BLaER1 treated with 17β-estradiol and CSF1 and Interleukin-3, amounts not matched to agents 10 nM and 100 nM (cell line): ENCODE measurements at regions not wholly inside any gene's neighbourhood (a gene's known extent, or its start where the extent isn't known, plus 50 kb on each side); places are given as distances from the start of the nearest gene placed in this dataset.
"Not testable (repeated sequence)": the region's sequence is repeated elsewhere in the genome, so short reads cannot be mapped to it uniquely, and the experiment has no call there.

Experiments
- H3K27ac ChIP-seq, 11 experiments: shearing (Covaris generic); formaldehyde crosslinking; 2 replicates each; pipeline ENCODE4 v1.8.1; 2022
- H3K27me3 ChIP-seq, 11 experiments: shearing (Covaris generic); formaldehyde crosslinking; 2 replicates each; pipeline ENCODE4 v1.8.1; 2022
- H3K36me3 ChIP-seq, 11 experiments: shearing (Covaris generic); formaldehyde crosslinking; 2 replicates each; pipeline ENCODE4 v1.8.1; 2022
- H3K4me1 ChIP-seq, 10 experiments: shearing (Covaris generic); formaldehyde crosslinking; 2 replicates each; pipeline ENCODE4 v1.8.1; 2022
- H3K4me2 ChIP-seq, 11 experiments: shearing (Covaris generic); formaldehyde crosslinking; 2 replicates each; pipeline ENCODE4 v1.8.1; 2022
- H3K4me3 ChIP-seq, 10 experiments: shearing (Covaris generic); formaldehyde crosslinking; 2 replicates each; pipeline ENCODE4 v1.8.1; 2022
- H3K9ac ChIP-seq, 11 experiments: shearing (Covaris generic); formaldehyde crosslinking; 2 replicates each; pipeline ENCODE4 v1.8.1; 2022
- H3K9me3 ChIP-seq, 11 experiments: shearing (Covaris generic); formaldehyde crosslinking; replicated peaks in 1 of 11; 2 replicates each; pipeline ENCODE4 v1.8.1; 2022
- H4K20me1 ChIP-seq, 11 experiments: shearing (Covaris generic); formaldehyde crosslinking; 2 replicates each; pipeline ENCODE4 v1.8.1; 2022
- Cebpa-rat ChIP-seq, 11 experiments: shearing (Covaris generic); IDR thresholded peaks; 2 replicates each; pipeline ENCODE4 v1.8.1; 2022

DNA sequence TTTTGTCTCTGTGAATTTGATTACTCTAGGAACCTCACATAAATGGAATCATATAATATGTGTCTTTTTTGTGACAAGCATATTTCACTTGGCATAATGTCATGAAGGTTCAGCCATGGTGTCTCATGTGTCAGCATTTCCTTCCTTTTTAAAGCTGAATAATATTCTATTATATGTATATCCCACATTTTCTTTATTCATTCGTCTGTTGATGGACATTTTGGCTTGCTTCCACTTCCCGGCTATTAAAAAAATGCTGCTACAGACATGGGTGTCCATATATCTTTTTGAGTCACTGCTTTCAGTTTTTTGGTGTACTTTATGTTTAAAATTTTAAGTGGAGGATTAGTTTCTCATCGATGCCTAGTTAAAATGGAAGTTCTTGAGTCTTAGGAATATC lies 59.8 kb upstream of the C5orf63 start:
- no peak for TF ChIP-seq Cebpa-rat (IDR thresholded peaks at IDR 0.05)
- Histone ChIP-seq H3K4me2 (no peak overlapping the region), H3K4me1 (peaks cover 0 to 9% (median 7%) of the 10 kb centered on the region in 10 experiments; a peak in 16 of 20 replicates), H3K27me3 (no peaks in the 10 kb centered on the region), H3K9ac (no peak overlapping the region), H3K36me3 (no peaks in the 10 kb centered on the region), H3K4me3 (no peak overlapping the region), H4K20me1 (no peaks in the 10 kb centered on the region), H3K9me3 (no peaks in the 10 kb centered on the region), H3K27ac (no peak overlapping the region)

- Histone ChIP-seq H3K4me1 (no peaks in the 10 kb centered on the region), H3K4me2 (no peak overlapping the region), H4K20me1 (no peaks in the 10 kb centered on the region), H3K27me3 (no peaks in the 10 kb centered on the region), H3K4me3 (no peak overlapping the region), H3K9ac (no peak overlapping the region), H3K36me3 (no peaks in the 10 kb centered on the region), H3K27ac (no peak overlapping the region), H3K9me3 (peaks cover 0 to 16% (median 10%) of the 10 kb centered on the region in 11 experiments; a peak in 12 of 22 replicates)
- TF ChIP-seq Cebpa-rat (IDR thresholded peaks at IDR 0.05) = no peak
Observed at GRCh38 chr5:127136908-127137307, 63.6 kb upstream of the C5orf63 start.

GRCh38 chr5:127143722-127144121 lies 70.4 kb upstream of the C5orf63 start:
- no peak overlapping the region for H3K27ac ChIP-seq
- no peaks in the 10 kb centered on the region for H4K20me1 ChIP-seq
- no peak overlapping the region for H3K4me3 ChIP-seq
- H3K4me1 ChIP-seq = no peaks in the 10 kb centered on the region
- no peak for TF ChIP-seq Cebpa-rat (IDR thresholded peaks at IDR 0.05)
- no peak overlapping the region for H3K9ac ChIP-seq
- no peak overlapping the region for H3K4me2 ChIP-seq
- no peaks in the 10 kb centered on the region for H3K36me3 ChIP-seq
- peaks cover 8 to 28% (median 18%) of the 10 kb centered on the region in 11 experiments; a peak in 16 of 22 replicates for H3K9me3 ChIP-seq
- H3K27me3 ChIP-seq = no peaks in the 10 kb centered on the region

DNA sequence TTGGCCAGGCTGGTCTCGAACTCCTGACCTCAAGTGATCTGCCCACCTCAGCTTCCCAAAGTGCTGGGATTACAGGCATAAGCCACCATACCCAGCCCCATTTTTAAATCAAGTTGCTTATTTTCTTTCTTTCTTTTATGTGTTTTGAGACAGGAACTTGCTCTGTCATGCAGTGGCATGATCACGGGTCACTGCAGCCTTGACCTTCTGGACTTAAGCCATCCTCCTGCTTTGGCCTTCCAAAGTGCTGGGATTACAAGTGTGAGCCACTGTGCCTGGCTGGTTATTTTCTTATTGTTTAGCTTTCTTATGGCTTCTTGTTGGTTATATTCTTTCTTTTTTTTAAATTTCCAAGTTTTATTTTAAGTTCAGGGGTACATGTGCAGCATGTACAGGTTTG lies 79.7 kb upstream of the C5orf63 start:
- no peak overlapping the region for H3K9ac ChIP-seq
- H4K20me1 ChIP-seq = no peaks in the 10 kb centered on the region

GRCh38 chr5:127153521-127153920 lies 80.2 kb upstream of the C5orf63 start:
- no peaks in the 10 kb centered on the region for H3K27me3 ChIP-seq
- TF ChIP-seq Cebpa-rat (IDR thresholded peaks at IDR 0.05) = no peak
- peaks cover 19 to 30% (median 23%) of the 10 kb centered on the region in 11 experiments for H3K9me3 ChIP-seq
- H3K27ac ChIP-seq = no peak overlapping the region
- no peak overlapping the region for H3K4me3 ChIP-seq
- no peaks in the 10 kb centered on the region for H3K4me1 ChIP-seq
- no peak overlapping the region for H3K9ac ChIP-seq
- H3K4me2 ChIP-seq = no peak overlapping the region
- H3K36me3 ChIP-seq = no peaks in the 10 kb centered on the region
- no peaks in the 10 kb centered on the region for H4K20me1 ChIP-seq

More for the DNA sequence above, 79.7 kb upstream of the C5orf63 start:
- H3K4me1 ChIP-seq = no peaks in the 10 kb centered on the region
- no peak overlapping the region for H3K4me3 ChIP-seq
- H3K27ac ChIP-seq = no peak overlapping the region
- no peak overlapping the region for H3K4me2 ChIP-seq
- TF ChIP-seq Cebpa-rat (IDR thresholded peaks at IDR 0.05) = no peak
- H3K9me3 ChIP-seq = peaks cover 15 to 25% (median 18%) of the 10 kb centered on the region in 11 experiments
- H3K36me3 ChIP-seq = no peaks in the 10 kb centered on the region
- no peaks in the 10 kb centered on the region for H3K27me3 ChIP-seq

DNA sequence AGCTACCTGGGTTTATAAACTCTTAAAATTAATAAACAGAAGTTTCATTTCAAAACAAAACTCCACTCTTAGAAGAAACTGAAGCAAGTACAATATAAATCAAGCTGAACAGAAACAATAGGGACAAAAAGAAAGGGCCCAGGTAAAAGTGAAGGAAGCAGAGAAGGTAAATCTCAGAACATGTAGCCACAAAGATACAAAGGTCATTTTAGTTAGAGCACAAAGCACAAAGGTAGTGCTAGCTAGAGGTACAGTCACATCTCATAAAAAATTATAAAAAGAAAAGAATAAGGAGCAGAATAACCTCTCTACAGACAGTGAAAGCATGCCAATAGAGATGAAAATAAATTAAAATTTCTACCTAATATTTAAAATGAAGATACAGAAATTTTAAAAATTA lies 90.4 kb upstream of the C5orf63 start:
- no peak for TF ChIP-seq Cebpa-rat (IDR thresholded peaks at IDR 0.05)
- Histone ChIP-seq H3K4me2 (no peak overlapping the region), H3K36me3 (no peaks in the 10 kb centered on the region)

DNA sequence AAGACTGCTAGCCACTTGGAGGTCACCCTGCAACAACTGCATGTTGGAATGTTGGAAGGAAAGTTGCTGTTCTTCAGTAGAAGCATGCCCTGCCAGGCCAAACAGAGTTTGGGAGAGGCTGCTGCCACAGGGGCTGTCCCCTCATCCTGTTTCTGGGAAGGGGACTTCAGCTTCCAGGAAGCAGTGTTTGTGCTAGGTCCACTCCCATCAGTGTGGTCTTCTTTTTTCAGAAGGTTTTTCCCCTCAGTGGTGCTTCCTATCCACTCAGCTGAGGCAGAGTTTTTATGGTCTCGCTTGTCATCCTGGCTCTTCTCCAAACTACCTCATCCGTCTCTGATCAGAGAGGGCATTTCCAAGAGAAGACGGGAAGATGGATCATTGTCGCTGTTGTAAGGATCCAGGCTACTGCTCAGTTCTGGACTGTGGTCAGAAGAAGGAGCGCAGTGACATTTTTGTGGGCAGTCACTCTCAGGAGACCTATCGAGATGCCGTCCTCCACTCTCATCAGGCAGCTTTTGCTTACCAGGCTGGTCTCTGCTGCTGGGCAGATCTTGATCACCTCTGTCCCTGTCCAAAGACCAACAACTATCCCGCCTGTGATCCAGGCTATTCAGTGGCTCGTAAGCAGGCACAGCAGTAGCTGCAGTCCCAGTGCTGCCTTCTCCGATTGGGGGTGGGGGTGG lies 97.8 kb upstream of the C5orf63 start:
- H3K36me3 ChIP-seq = no peaks in the 10 kb centered on the region
- no peaks in the 10 kb centered on the region for H3K27me3 ChIP-seq

More for the DNA sequence above, 90.4 kb upstream of the C5orf63 start:
- H3K9ac ChIP-seq = no peak overlapping the region
- no peaks in the 10 kb centered on the region for H3K27me3 ChIP-seq
- H4K20me1 ChIP-seq = no peaks in the 10 kb centered on the region
- H3K9me3 ChIP-seq = peaks cover 8 to 21% (median 17%) of the 10 kb centered on the region in 11 experiments; a peak in 21 of 22 replicates
- H3K27ac ChIP-seq = no peak overlapping the region
- no peak overlapping the region for H3K4me3 ChIP-seq
- no peaks in the 10 kb centered on the region for H3K4me1 ChIP-seq

GRCh38 chr5:127176769-127177168 lies 103.5 kb upstream of the C5orf63 start:
- peaks cover 5 to 18% (median 9%) of the 10 kb centered on the region in 11 experiments; a peak in 19 of 22 replicates for H3K9me3 ChIP-seq
- no peak overlapping the region for H3K4me3 ChIP-seq
- H3K27ac ChIP-seq = no peak overlapping the region
- H3K27me3 ChIP-seq = no peaks in the 10 kb centered on the region
- no peaks in the 10 kb centered on the region for H4K20me1 ChIP-seq
- no peak for TF ChIP-seq Cebpa-rat (IDR thresholded peaks at IDR 0.05)
- H3K36me3 ChIP-seq = no peaks in the 10 kb centered on the region
- no peak overlapping the region for H3K9ac ChIP-seq
- no peaks in the 10 kb centered on the region for H3K4me1 ChIP-seq
- H3K4me2 ChIP-seq = no peak overlapping the region

More for the DNA sequence above, 97.8 kb upstream of the C5orf63 start:
- no peak overlapping the region for H3K4me3 ChIP-seq
- no peak overlapping the region for H3K27ac ChIP-seq
- no peak overlapping the region for H3K4me2 ChIP-seq
- no peak overlapping the region for H3K9ac ChIP-seq
- TF ChIP-seq Cebpa-rat (IDR thresholded peaks at IDR 0.05) = no peak
- H3K4me1 ChIP-seq = no peaks in the 10 kb centered on the region
- peaks cover 5 to 18% (median 9%) of the 10 kb centered on the region in 11 experiments; a peak in 19 of 22 replicates for H3K9me3 ChIP-seq
- no peaks in the 10 kb centered on the region for H4K20me1 ChIP-seq

GRCh38 chr5:127182631-127183030 lies 108.0 kb upstream of the MEGF10 start:
- not testable (repeated sequence) for H3K9ac ChIP-seq, H3K9me3 ChIP-seq, H3K27me3 ChIP-seq

DNA sequence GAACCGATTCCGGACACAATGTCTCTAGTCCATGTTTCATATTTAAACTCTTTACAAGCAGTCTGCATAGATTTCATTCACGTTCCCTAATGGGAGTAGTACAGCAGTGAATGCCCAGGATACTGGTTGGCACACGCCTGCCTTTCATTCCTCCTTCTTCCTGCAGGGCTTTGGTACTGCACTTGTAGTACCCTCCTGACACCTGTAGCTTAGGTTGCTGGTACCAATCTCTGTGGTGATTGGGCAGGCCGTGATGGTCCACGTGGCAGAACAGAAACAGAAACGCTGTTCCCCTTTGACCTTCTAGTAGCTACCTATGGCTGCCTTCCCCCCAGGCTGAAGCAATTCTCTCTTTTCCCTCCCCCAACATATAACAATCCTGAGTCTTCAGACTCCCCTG lies 107.3 kb upstream of the MEGF10 start:
- no peak overlapping the region for H3K27ac ChIP-seq
- H3K36me3 ChIP-seq = no peaks in the 10 kb centered on the region
- no peaks in the 10 kb centered on the region for H3K27me3 ChIP-seq
- no peak overlapping the region for H3K4me3 ChIP-seq
- peaks cover 0 to 8% (median 0%) of the 10 kb centered on the region in 11 experiments; a peak in 3 of 22 replicates for H3K9me3 ChIP-seq
- H4K20me1 ChIP-seq = no peaks in the 10 kb centered on the region
- H3K9ac ChIP-seq = no peak overlapping the region
- no peak overlapping the region for H3K4me2 ChIP-seq
- TF ChIP-seq Cebpa-rat (IDR thresholded peaks at IDR 0.05) = no peak
- H3K4me1 ChIP-seq = no peaks in the 10 kb centered on the region

More at GRCh38 chr5:127182631-127183030, 108.0 kb upstream of the MEGF10 start:
- not testable (repeated sequence) for H4K20me1 ChIP-seq, H3K4me3 ChIP-seq, H3K4me2 ChIP-seq, H3K27ac ChIP-seq, H3K36me3 ChIP-seq, H3K4me1 ChIP-seq
